Breast epithelium (tissue), 4 donors: ENCODE measurements at regions not wholly inside any gene's neighbourhood (a gene's known extent, or its start where the extent isn't known, plus 50 kb on each side); places are given as distances from the start of the nearest gene placed in this dataset.
"Not testable (repeated sequence)": the region's sequence is repeated elsewhere in the genome, so short reads cannot be mapped to it uniquely, and the experiment has no call there.

ENCODE experiments used
- DNase-seq, 2 donors: peaks; one replicate each; pipeline ENCODE4 v3.0.0-alpha.2; 2019; ENCODE audit warnings: low spot score in 2 of 2
- H3K27ac ChIP-seq, 2 donors: fragments of 200-600 bp; sonication (generic) in 1 of 2; one replicate each; pipeline ENCODE4 v1.5.1; 2016 to 2019; ENCODE audit warnings: mild to moderate bottlenecking in 1 of 2
- H3K27me3 ChIP-seq, 2 donors: fragments of 200-600 bp; sonication (generic) in 1 of 2; one replicate each; pipeline versions ENCODE4 v1.5.1 to v1.6.0; 2017 to 2019; ENCODE audit warnings: control low read depth in 1 of 2, mild to moderate bottlenecking in 1 of 2
- H3K36me3 ChIP-seq: fragments of 200-600 bp; one replicate; pipeline ENCODE4 v1.5.1; 2019
- H3K4me1 ChIP-seq, 2 donors: fragments of 200-600 bp; sonication (generic); one replicate each; pipeline ENCODE4 v1.5.1; 2016 to 2019; ENCODE audit warnings: control low read depth in 1 of 2
- H3K4me3 ChIP-seq, 3 donors: fragments of 200-600 bp; sonication (generic); 1 replicate in 2 of 3; 2 replicates in 1 of 3; pipeline ENCODE4 v1.5.1; 2016 to 2019; ENCODE audit warnings: mild to moderate bottlenecking in 3 of 3, moderate library complexity in 2 of 3
- H3K9me3 ChIP-seq, 2 donors: fragments of 200-600 bp; sonication (generic) in 1 of 2; one replicate each; pipeline ENCODE4 v1.5.1; 2016 to 2019; ENCODE audit warnings: control low read depth in 1 of 2
- POLR2A ChIP-seq: fragments of 450-650 bp; IDR thresholded peaks from one replicate; pipeline ENCODE4 v1.6.1; 2016; ENCODE audit warnings: antibody characterized with exemption, mild to moderate bottlenecking, moderate library complexity
- POLR2AphosphoS5 ChIP-seq, 3 donors: sonication (generic); formaldehyde crosslinking; IDR thresholded peaks; one replicate each; pipeline ENCODE4 v1.6.1; 2017; ENCODE audit warnings: antibody characterized with exemption in 3 of 3
- intact Hi-C: fragments of 100-400 bp; cut with DNase I; formaldehyde crosslinking; loops from one replicate; pipeline ENCODE4 v1.15.1; 2023; ENCODE audit warnings: low total_unique reads
- TF ChIP-seq, protein P1 (sequence below), 3 donors: fragments of 450-650 bp; IDR thresholded peaks; one replicate each; pipeline ENCODE4 v1.5.1; 2016 to 2017; ENCODE audit warnings: antibody characterized with exemption in 3 of 3, mild to moderate bottlenecking in 3 of 3, moderate library complexity in 3 of 3

DNA sequence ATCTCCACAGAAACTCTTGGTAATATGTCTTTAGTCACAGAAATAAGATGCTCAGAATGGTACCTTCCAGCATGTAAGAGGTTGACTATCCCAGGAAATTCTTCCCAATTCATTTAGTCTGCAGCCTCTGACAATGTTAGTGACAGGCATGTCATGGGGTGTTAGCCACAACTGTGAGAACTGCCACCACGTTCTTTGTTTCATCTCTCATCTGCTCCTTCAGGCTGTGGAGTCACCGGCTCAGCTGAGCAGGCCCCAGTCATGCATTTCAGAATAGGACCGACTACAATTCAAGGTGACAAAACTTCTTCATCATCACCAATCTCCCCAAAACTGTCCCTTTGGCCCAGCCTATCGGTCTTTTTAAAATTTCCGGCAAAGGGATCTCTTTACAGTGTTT, 167.5 kb downstream of the AKAIN1 start:
- TF ChIP-seq, protein P1, sequence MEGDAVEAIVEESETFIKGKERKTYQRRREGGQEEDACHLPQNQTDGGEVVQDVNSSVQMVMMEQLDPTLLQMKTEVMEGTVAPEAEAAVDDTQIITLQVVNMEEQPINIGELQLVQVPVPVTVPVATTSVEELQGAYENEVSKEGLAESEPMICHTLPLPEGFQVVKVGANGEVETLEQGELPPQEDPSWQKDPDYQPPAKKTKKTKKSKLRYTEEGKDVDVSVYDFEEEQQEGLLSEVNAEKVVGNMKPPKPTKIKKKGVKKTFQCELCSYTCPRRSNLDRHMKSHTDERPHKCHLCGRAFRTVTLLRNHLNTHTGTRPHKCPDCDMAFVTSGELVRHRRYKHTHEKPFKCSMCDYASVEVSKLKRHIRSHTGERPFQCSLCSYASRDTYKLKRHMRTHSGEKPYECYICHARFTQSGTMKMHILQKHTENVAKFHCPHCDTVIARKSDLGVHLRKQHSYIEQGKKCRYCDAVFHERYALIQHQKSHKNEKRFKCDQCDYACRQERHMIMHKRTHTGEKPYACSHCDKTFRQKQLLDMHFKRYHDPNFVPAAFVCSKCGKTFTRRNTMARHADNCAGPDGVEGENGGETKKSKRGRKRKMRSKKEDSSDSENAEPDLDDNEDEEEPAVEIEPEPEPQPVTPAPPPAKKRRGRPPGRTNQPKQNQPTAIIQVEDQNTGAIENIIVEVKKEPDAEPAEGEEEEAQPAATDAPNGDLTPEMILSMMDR (IDR thresholded peaks at IDR 0.05), result no peak
- TF ChIP-seq POLR2AphosphoS5 (IDR thresholded peaks at IDR 0.05) (no peak), POLR2A (no peak)

DNA sequence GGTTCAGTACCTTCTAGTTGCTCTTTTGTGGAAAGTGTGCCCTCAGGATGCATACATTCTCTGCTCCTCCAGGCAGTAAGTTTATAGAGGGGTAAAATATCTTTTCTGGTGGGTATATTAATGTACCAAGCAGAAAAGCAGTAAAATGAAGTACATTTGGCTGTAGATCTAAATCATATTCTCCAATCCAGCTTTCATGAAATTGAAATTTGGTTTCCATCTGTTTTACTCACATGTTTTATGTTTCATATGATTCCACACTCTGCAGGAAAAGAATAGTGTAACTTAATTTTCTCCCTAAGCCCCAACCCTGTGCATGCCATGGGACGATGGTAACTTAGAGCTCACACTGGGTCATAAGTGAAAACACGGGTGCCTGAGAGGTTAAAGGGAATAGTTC, 172.3 kb downstream of the AKAIN1 start:
- H3K36me3 ChIP-seq, result no peaks in the 10 kb centered on the region
- no peak overlapping the region for H3K27ac ChIP-seq
- intact Hi-C loops, result no loop called here
- no peaks in the 10 kb centered on the region for H3K4me1 ChIP-seq
- H3K9me3 ChIP-seq, result no peaks in the 10 kb centered on the region
- no peak overlapping the region for H3K4me3 ChIP-seq
- no peak for TF ChIP-seq POLR2AphosphoS5 (IDR thresholded peaks at IDR 0.05)
- no peak for TF ChIP-seq POLR2A
- TF ChIP-seq, protein P1 (IDR thresholded peaks at IDR 0.05), result no peak
- H3K27me3 ChIP-seq, result no peaks in the 10 kb centered on the region
- no peak for DNase-seq

More for the DNA sequence above, 167.5 kb downstream of the AKAIN1 start:
- DNase-seq, result no peak
- intact Hi-C loops, result no loop called here
- Histone ChIP-seq H3K9me3 (peaks cover 3 to 6% of the 10 kb centered on the region in 2 donors), H3K4me1 (no peaks in the 10 kb centered on the region), H3K27me3 (no peaks in the 10 kb centered on the region), H3K27ac (no peak overlapping the region), H3K4me3 (no peak overlapping the region), H3K36me3 (no peaks in the 10 kb centered on the region)

DNA sequence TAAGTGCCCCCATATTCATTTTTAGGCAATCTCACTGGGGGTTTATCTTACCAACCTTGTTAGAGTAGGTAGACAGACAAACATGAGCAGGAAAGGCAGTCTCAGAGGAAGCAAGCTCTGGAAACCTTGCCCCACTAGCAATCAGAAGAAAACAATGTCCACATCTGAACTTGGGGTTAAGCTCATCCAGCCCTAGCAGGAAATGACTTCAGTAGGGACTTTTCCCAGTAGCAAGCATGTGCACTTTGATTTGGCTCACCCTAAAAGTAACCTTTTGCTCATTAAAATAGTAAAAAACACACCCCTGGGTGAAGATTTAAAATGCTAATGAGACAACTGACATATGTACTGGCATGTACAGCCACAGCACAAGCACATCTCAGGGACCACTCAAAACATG, 175.5 kb downstream of the AKAIN1 start:
- Histone ChIP-seq H3K27ac (no peak overlapping the region), H3K4me1 (no peaks in the 10 kb centered on the region), H3K36me3 (no peaks in the 10 kb centered on the region), H3K9me3 (no peaks in the 10 kb centered on the region), H3K27me3 (no peaks in the 10 kb centered on the region), H3K4me3 (no peak overlapping the region)
- TF ChIP-seq POLR2A (no peak), POLR2AphosphoS5 (IDR thresholded peaks at IDR 0.05) (no peak)
- TF ChIP-seq, protein P1 (IDR thresholded peaks at IDR 0.05), result no peak
- DNase-seq, result no peak
- intact Hi-C loops, result no loop called here

- Histone ChIP-seq H3K27me3 (no peaks in the 10 kb centered on the region), H3K36me3 (no peaks in the 10 kb centered on the region), H3K4me3 (no peak overlapping the region), H3K27ac (no peak overlapping the region), H3K9me3 (no peaks in the 10 kb centered on the region), H3K4me1 (no peaks in the 10 kb centered on the region)
- TF ChIP-seq POLR2AphosphoS5 (IDR thresholded peaks at IDR 0.05) (no peak), POLR2A (no peak)
- TF ChIP-seq, protein P1 (IDR thresholded peaks at IDR 0.05), result no peak
- no peak for DNase-seq
- intact Hi-C loops, result no loop called here
Observed at GRCh38 chr18:5015213-5015612, 181.8 kb downstream of the AKAIN1 start.

DNA sequence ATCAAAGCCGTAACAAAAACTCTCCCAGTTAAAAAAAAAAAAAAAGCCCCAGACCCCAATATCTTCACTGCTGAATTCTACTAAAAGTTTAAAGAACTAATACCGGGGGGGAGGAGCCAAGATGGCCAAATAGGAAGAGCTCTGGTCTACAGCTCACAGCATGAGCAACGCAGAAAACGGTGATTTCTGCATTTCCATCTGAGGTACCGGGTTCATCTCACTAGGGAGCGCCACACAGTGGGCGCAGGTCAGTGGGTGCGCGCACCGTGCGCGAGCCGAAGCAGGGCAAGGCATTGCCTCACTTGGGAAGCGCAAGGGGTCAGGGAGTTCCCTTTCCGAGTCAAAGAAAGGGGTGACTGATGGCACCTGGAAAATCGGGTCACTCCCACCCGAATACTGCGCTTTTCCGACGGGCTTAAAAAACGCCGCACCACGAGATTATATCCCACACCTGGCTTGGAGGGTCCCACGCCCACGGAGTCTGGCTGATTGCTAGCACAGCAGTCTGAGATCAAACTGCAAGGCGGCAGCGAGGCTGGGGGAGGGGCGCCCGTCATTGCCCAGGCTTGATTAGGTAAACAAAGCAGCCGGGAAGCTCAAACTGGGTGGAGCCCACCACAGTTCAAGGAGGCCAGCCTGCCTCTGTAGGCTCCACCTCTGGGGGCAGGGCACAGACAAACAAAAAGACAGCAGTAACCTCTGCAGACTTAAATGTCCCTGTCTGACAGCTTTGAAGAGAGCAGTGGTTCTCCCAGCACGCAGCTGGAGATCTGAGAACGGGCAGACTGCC, 192.8 kb downstream of the AKAIN1 start:
- H3K9me3 ChIP-seq, H3K27ac ChIP-seq, H3K27me3 ChIP-seq, H3K36me3 ChIP-seq, intact Hi-C loops, DNase-seq, H3K4me1 ChIP-seq: not testable (repeated sequence)
- H3K4me3 ChIP-seq, result peak overlapping the region; percentile 15 to 59 (median 34)
